ACHN (cell line): ENCODE measurements at regions not wholly inside any gene's neighbourhood (a gene's known extent, or its start where the extent isn't known, plus 50 kb on each side); places are given as distances from the start of the nearest gene placed in this dataset.
"Not testable (repeated sequence)": the region's sequence is repeated elsewhere in the genome, so short reads cannot be mapped to it uniquely, and the experiment has no call there.

Experiments
- DNase-seq: peaks from one replicate; pipeline ENCODE4 v3.0.0-alpha.2; 2015
- in situ Hi-C: cut with HindIII; loops from 2 replicates; pipeline ENCODE4 v1.10.0; 2017; ENCODE audit warnings: low sequenced_read_pairs, low pct_ligation_motif_present, low pct_unique_long_range_greater_than_20kb

- in situ Hi-C loops: no loop called here
- DNase-seq: no peak
Measured at GRCh38 chr9:95720496-95720895, 155.0 kb upstream of the ERCC6L2 start.

GRCh38 chr9:95719354-95719753, 156.1 kb upstream of the ERCC6L2 start:
- no peak for DNase-seq
- in situ Hi-C loops: no loop called here

GRCh38 chr9:95718263-95718662, 157.2 kb upstream of the ERCC6L2 start:
- no peak for DNase-seq
- in situ Hi-C loops: no loop called here

- no peak for DNase-seq
- in situ Hi-C loops: no loop called here
Measured at GRCh38 chr9:95715868-95716435, 159.5 kb upstream of the ERCC6L2 start.

- in situ Hi-C loops: no loop called here
- no peak for DNase-seq
Measured at GRCh38 chr9:95710446-95710845, 165.0 kb upstream of the ERCC6L2 start.

GRCh38 chr9:95696701-95697100, 178.8 kb upstream of the ERCC6L2 start:
- in situ Hi-C loops: no loop called here
- DNase-seq: no peak

GRCh38 chr9:95691435-95691834, 174.7 kb upstream of the PTCH1 start:
- in situ Hi-C loops: no loop called here
- DNase-seq: no peak

GRCh38 chr9:95689669-95690068, 172.9 kb upstream of the PTCH1 start:
- in situ Hi-C loops: no loop called here
- no peak for DNase-seq

GRCh38 chr9:95684516-95684915, 167.7 kb upstream of the PTCH1 start:
- DNase-seq: no peak
- in situ Hi-C loops: no loop called here

GRCh38 chr9:95680306-95680705, 163.5 kb upstream of the PTCH1 start:
- DNase-seq, in situ Hi-C loops: not testable (repeated sequence)

GRCh38 chr9:95679874-95680273, 163.1 kb upstream of the PTCH1 start:
- in situ Hi-C loops: no loop called here
- DNase-seq: no peak

- in situ Hi-C loops: no loop called here
- no peak for DNase-seq
Measured at GRCh38 chr9:95678759-95679158, 162.0 kb upstream of the PTCH1 start.

GRCh38 chr9:95670122-95670521, 153.4 kb upstream of the PTCH1 start:
- in situ Hi-C loops: no loop called here
- no peak for DNase-seq

- no peak for DNase-seq
- in situ Hi-C loops: no loop called here
Measured at GRCh38 chr9:95669253-95669652, 152.5 kb upstream of the PTCH1 start.

- no peak for DNase-seq
- in situ Hi-C loops: no loop called here
Measured at GRCh38 chr9:95667789-95668188, 151.0 kb upstream of the PTCH1 start.

GRCh38 chr9:95666785-95667155, 150.0 kb upstream of the PTCH1 start:
- in situ Hi-C loops: no loop called here
- DNase-seq: no peak

GRCh38 chr9:95666096-95666784, 149.5 kb upstream of the PTCH1 start:
- no peak for DNase-seq
- in situ Hi-C loops: no loop called here

GRCh38 chr9:95653246-95653645, 136.5 kb upstream of the PTCH1 start:
- in situ Hi-C loops: no loop called here
- no peak for DNase-seq

- DNase-seq: no peak
- in situ Hi-C loops: no loop called here
Measured at GRCh38 chr9:95650720-95651119, 133.9 kb upstream of the PTCH1 start.

- in situ Hi-C loops: no loop called here
- DNase-seq: no peak
Measured at GRCh38 chr9:95649801-95650213, 133.0 kb upstream of the PTCH1 start.

- in situ Hi-C loops: no loop called here
- DNase-seq: no peak
Measured at GRCh38 chr9:95648225-95648624, 131.5 kb upstream of the PTCH1 start.
